Nephron progenitor cell (in vitro differentiated cells): ENCODE measurements at regions not wholly inside any gene's neighbourhood (a gene's known extent, or its start where the extent isn't known, plus 50 kb on each side); places are given as distances from the start of the nearest gene placed in this dataset.
"Not testable (repeated sequence)": the region's sequence is repeated elsewhere in the genome, so short reads cannot be mapped to it uniquely, and the experiment has no call there.

Experiments used
- DNase-seq: peaks from one replicate; pipeline ENCODE4 v3.0.0; 2021
- H3K27ac Mint-ChIP-seq: 2 replicates; pipeline ENCODE4 v1.8.0; 2021; ENCODE audit warnings: mild to moderate bottlenecking, moderate library complexity, mixed read lengths
- H3K27me3 Mint-ChIP-seq: 2 replicates; pipeline ENCODE4 v1.8.0; 2021; ENCODE audit warnings: mild to moderate bottlenecking, low read depth, mixed read lengths; ENCODE audit not compliant: poor library complexity
- H3K36me3 Mint-ChIP-seq: 2 replicates; pipeline ENCODE4 v1.8.0; 2021; ENCODE audit warnings: low read depth, mixed read lengths
- H3K4me1 Mint-ChIP-seq: 2 replicates; pipeline ENCODE4 v1.8.0; 2021; ENCODE audit warnings: mixed read lengths
- H3K4me3 Mint-ChIP-seq: 2 replicates; pipeline ENCODE4 v1.8.0; 2021; ENCODE audit warnings: mild to moderate bottlenecking, moderate library complexity, mixed read lengths
- H3K9me3 Mint-ChIP-seq: 2 replicates; pipeline ENCODE4 v1.8.0; 2021; ENCODE audit warnings: mild to moderate bottlenecking, moderate library complexity, mixed read lengths
- CTCF ChIP-seq: fragments of 200-600 bp; sonication (generic); IDR thresholded peaks from 2 replicates; pipeline ENCODE4 v1.5.0; 2021; ENCODE audit warnings: antibody characterized with exemption

- no peak for DNase-seq
- Mint-ChIP-seq H3K36me3 (no peaks in the 10 kb centered on the region), H3K9me3 (peaks cover 7% of the 10 kb centered on the region), H3K4me3 (no peak overlapping the region), H3K27ac (peak overlapping the region; percentile 84), H3K4me1 (no peaks in the 10 kb centered on the region), H3K27me3 (peaks cover 10% of the 10 kb centered on the region)
- no peak for TF ChIP-seq CTCF
Observed at GRCh38 chr13:94851576-94851975, 139.2 kb upstream of the SOX21 start.

GRCh38 chr13:94849254-94849653 is 136.9 kb upstream of the SOX21 start:
- DNase-seq: no peak

GRCh38 chr13:94842901-94843300 is 130.6 kb upstream of the SOX21 start:
- H3K4me1 Mint-ChIP-seq: no peaks in the 10 kb centered on the region
- no peaks in the 10 kb centered on the region for H3K27me3 Mint-ChIP-seq
- peaks cover 7% of the 10 kb centered on the region for H3K9me3 Mint-ChIP-seq
- H3K27ac Mint-ChIP-seq: no peak overlapping the region
- no peaks in the 10 kb centered on the region for H3K36me3 Mint-ChIP-seq
- TF ChIP-seq CTCF: no peak
- no peak overlapping the region for H3K4me3 Mint-ChIP-seq
- DNase-seq: no peak

More at GRCh38 chr13:94849254-94849653, 136.9 kb upstream of the SOX21 start:
- Mint-ChIP-seq H3K27ac (no peak overlapping the region), H3K9me3 (peaks cover 7% of the 10 kb centered on the region), H3K4me1 (no peaks in the 10 kb centered on the region), H3K27me3 (peaks cover 4% of the 10 kb centered on the region), H3K4me3 (no peak overlapping the region), H3K36me3 (no peaks in the 10 kb centered on the region)
- no peak for TF ChIP-seq CTCF

- peaks cover 10% of the 10 kb centered on the region for H3K27me3 Mint-ChIP-seq
- not testable (repeated sequence) for H3K4me1 Mint-ChIP-seq, H3K27ac Mint-ChIP-seq
Observed at GRCh38 chr13:94837056-94837455, 124.7 kb upstream of the SOX21 start.

GRCh38 chr13:94829837-94830365 is 117.6 kb upstream of the SOX21 start:
- H3K36me3 Mint-ChIP-seq: no peaks in the 10 kb centered on the region
- TF ChIP-seq CTCF: no peak
- H3K4me3 Mint-ChIP-seq: no peak overlapping the region
- no peaks in the 10 kb centered on the region for H3K9me3 Mint-ChIP-seq
- H3K4me1 Mint-ChIP-seq: peaks cover 23% of the 10 kb centered on the region
- H3K27ac Mint-ChIP-seq: no peak overlapping the region
- peaks cover 11% of the 10 kb centered on the region for H3K27me3 Mint-ChIP-seq
- no peak for DNase-seq

More at GRCh38 chr13:94837056-94837455, 124.7 kb upstream of the SOX21 start:
- H3K4me3 Mint-ChIP-seq, DNase-seq, H3K36me3 Mint-ChIP-seq: not testable (repeated sequence)
- peaks cover 24% of the 10 kb centered on the region for H3K9me3 Mint-ChIP-seq

GRCh38 chr13:94829185-94829836 is 117.0 kb upstream of the SOX21 start:
- Mint-ChIP-seq H3K4me3 (no peak overlapping the region), H3K27me3 (peaks cover 12% of the 10 kb centered on the region), H3K27ac (peak overlapping the region; percentile 11), H3K4me1 (peaks cover 23% of the 10 kb centered on the region), H3K9me3 (no peaks in the 10 kb centered on the region), H3K36me3 (no peaks in the 10 kb centered on the region)
- no peak for TF ChIP-seq CTCF
- DNase-seq: no peak
